Activated CD8-positive, alpha-beta memory T cell treated with anti-CD3 and anti-CD28 coated beads for 1 hour (primary cell): ENCODE measurements at regions not wholly inside any gene's neighbourhood (a gene's known extent, or its start where the extent isn't known, plus 50 kb on each side); places are given as distances from the start of the nearest gene placed in this dataset.

Experiments
- DNase-seq, 2 donors: peaks; one replicate each; pipeline ENCODE4 v3.0.0-alpha.2; 2020; ENCODE audit warnings: low read depth in 1 of 2; ENCODE audit errors: extremely low read depth in 1 of 2

GRCh38 chr4:57287687-57288604, 177.8 kb upstream of the IGFBP7 start:
- no peak for DNase-seq

- DNase-seq = no peak
Observed at GRCh38 chr4:57282933-57283310, 172.7 kb upstream of the IGFBP7 start.

GRCh38 chr4:57280481-57280880, 170.3 kb upstream of the IGFBP7 start:
- no peak for DNase-seq

- DNase-seq = no peak
Observed at GRCh38 chr4:57278780-57279179, 168.6 kb upstream of the IGFBP7 start.

GRCh38 chr4:57274082-57274481, 163.9 kb upstream of the IGFBP7 start:
- no peak for DNase-seq

- DNase-seq = no peak
Observed at GRCh38 chr4:57270346-57270745, 160.2 kb upstream of the IGFBP7 start.

GRCh38 chr4:57265831-57266582, 155.8 kb upstream of the IGFBP7 start:
- DNase-seq = no peak

GRCh38 chr4:57254754-57255153, 144.6 kb upstream of the IGFBP7 start:
- DNase-seq = no peak

- DNase-seq = no peak
Observed at GRCh38 chr4:57249083-57249482, 138.9 kb upstream of the IGFBP7 start.

GRCh38 chr4:57243076-57243475, 132.9 kb upstream of the IGFBP7 start:
- no peak for DNase-seq

GRCh38 chr4:57234252-57234775, 124.1 kb upstream of the IGFBP7 start:
- DNase-seq = no peak

- no peak for DNase-seq
Observed at GRCh38 chr4:57233386-57233785, 123.2 kb upstream of the IGFBP7 start.

- no peak for DNase-seq
Observed at GRCh38 chr4:57231781-57232180, 121.6 kb upstream of the IGFBP7 start.

GRCh38 chr4:57220734-57221133, 110.5 kb upstream of the IGFBP7 start:
- no peak for DNase-seq

GRCh38 chr4:57220172-57220571, 110.0 kb upstream of the IGFBP7 start:
- DNase-seq = no peak

GRCh38 chr4:57219431-57219830, 109.2 kb upstream of the IGFBP7 start:
- no peak for DNase-seq

- no peak for DNase-seq
Observed at GRCh38 chr4:57214654-57215411, 104.6 kb upstream of the IGFBP7 start.

GRCh38 chr4:57211131-57211530, 100.9 kb upstream of the IGFBP7 start:
- DNase-seq = no peak

- no peak for DNase-seq
Observed at GRCh38 chr4:57206172-57206571, 96.0 kb upstream of the IGFBP7 start.

- no peak for DNase-seq
Observed at GRCh38 chr4:57205580-57205979, 95.4 kb upstream of the IGFBP7 start.

GRCh38 chr4:57200799-57201327, 90.7 kb upstream of the IGFBP7 start:
- DNase-seq = no peak
